CD4-positive, alpha-beta T cell (primary cell): ENCODE measurements at regions not wholly inside any gene's neighbourhood (a gene's known extent, or its start where the extent isn't known, plus 50 kb on each side); places are given as distances from the start of the nearest gene placed in this dataset.

Source experiments
- ATAC-seq: fragments of 200-7000 bp; cut with Tn5 transposase; one replicate; pipeline ENCODE4 v1.10.0; 2022; ENCODE audit warnings: mild to moderate bottlenecking; ENCODE audit not compliant: poor library complexity
- CTCF ChIA-PET: fragments of 350-600 bp; sonication (Branson Sonifier 250); formaldehyde crosslinking; loops from one replicate; lab custom pipeline; 2021; ENCODE audit warnings: antibody characterized with exemption, inconsistent platforms; lab: Charles Lee
- POLR2A ChIA-PET: fragments of 350-600 bp; sonication (Branson Sonifier 250); formaldehyde crosslinking; loops from one replicate; lab custom pipeline; 2021; ENCODE audit warnings: antibody characterized with exemption, inconsistent platforms; lab: Charles Lee
- DNase-seq, 14 experiments: peaks; one replicate each; pipeline ENCODE4 v3.0.0-alpha.2; 2013 to 2020; ENCODE audit warnings: mixed read lengths in 2 of 14
- H3K27ac ChIP-seq, 2 donors: one replicate each; pipeline versions ENCODE4 v1.5.1 to v1.7.0; 2013; ENCODE audit warnings: low read length in 2 of 2, low read depth in 1 of 2, mild to moderate bottlenecking in 1 of 2
- H3K27me3 ChIP-seq, 2 experiments: 1 replicate in 1 of 2; 2 replicates in 1 of 2; pipeline versions ENCODE4 v1.6.1 to v1.7.0; 2013; ENCODE audit warnings: low read length in 2 of 2, control low read depth in 1 of 2, mild to moderate bottlenecking in 1 of 2, moderate library complexity in 1 of 2; ENCODE audit not compliant: insufficient read depth in 2 of 2, control insufficient read depth in 1 of 2
- H3K36me3 ChIP-seq: one replicate; pipeline ENCODE4 v1.6.1; 2013; ENCODE audit warnings: low read length, control low read depth; ENCODE audit not compliant: insufficient read depth
- H3K4me1 ChIP-seq: one replicate; pipeline ENCODE4 v1.6.1; 2013; ENCODE audit warnings: low read length, control low read depth; ENCODE audit not compliant: insufficient read depth
- H3K4me3 ChIP-seq: one replicate; pipeline ENCODE4 v1.5.1; 2013; ENCODE audit warnings: mild to moderate bottlenecking, low read length, moderate library complexity
- H3K9me3 ChIP-seq, 2 experiments: 1 replicate in 1 of 2; 2 replicates in 1 of 2; pipeline versions ENCODE4 v1.6.1 to v1.7.0; 2013; ENCODE audit warnings: low read length in 2 of 2, mild to moderate bottlenecking in 2 of 2, control low read depth in 1 of 2, moderate library complexity in 1 of 2; ENCODE audit not compliant: control insufficient read depth in 1 of 2, insufficient read depth in 1 of 2
- H3K27ac Mint-ChIP-seq: one replicate; pipeline ENCODE4 v1.8.0; 2020; ENCODE audit warnings: mixed read lengths
- H3K27me3 Mint-ChIP-seq: one replicate; pipeline ENCODE4 v1.8.0; 2021; ENCODE audit warnings: mixed read lengths
- H3K36me3 Mint-ChIP-seq: one replicate; pipeline ENCODE4 v1.8.0; 2021; ENCODE audit warnings: low read depth, mixed read lengths
- H3K4me1 Mint-ChIP-seq: one replicate; pipeline ENCODE4 v1.8.0; 2021; ENCODE audit warnings: low read depth, mixed read lengths
- H3K4me3 Mint-ChIP-seq: one replicate; pipeline ENCODE4 v1.8.0; 2020; ENCODE audit warnings: mild to moderate bottlenecking, mixed read lengths
- H3K9me3 Mint-ChIP-seq: one replicate; pipeline ENCODE4 v1.8.0; 2020; ENCODE audit warnings: mixed read lengths
- CTCF ChIP-seq: fragments of 200-600 bp; IDR thresholded peaks from one replicate; pipeline ENCODE4 v1.8.0; 2022; ENCODE audit warnings: antibody characterized with exemption, mild to moderate bottlenecking
- intact Hi-C, 2 experiments: fragments of 100-400 bp; cut with DNase I in 1 of 2; cut with micrococcal nuclease in 1 of 2; formaldehyde crosslinking; loops; one replicate each; pipeline versions ENCODE4 v1.15.1 to v1.9.0; 2023 to 2025; cut with DNase I, micrococcal nuclease

- H3K4me1 Mint-ChIP-seq = no peaks in the 10 kb centered on the region
- no peak overlapping the region for H3K4me3 Mint-ChIP-seq
These were observed 90.8 kb downstream of the OLIG3 start for GRCh38 chr6:137403443-137403842.

GRCh38 chr6:137402143-137402680, 92.0 kb downstream of the OLIG3 start:
- no peaks in the 10 kb centered on the region for H3K27me3 ChIP-seq
- ChIA-PET CTCF (no interaction called here), POLR2A (interaction anchor here (0.7 kb wide), 1 partner anchor 287 kb away, joined by 3 read pairs; no protein-coding TSS in a partner anchor)
- H3K36me3 ChIP-seq = no peaks in the 10 kb centered on the region
- Mint-ChIP-seq H3K9me3 (peaks cover 3% of the 10 kb centered on the region), H3K4me3 (no peak overlapping the region), H3K36me3 (no peaks in the 10 kb centered on the region), H3K27ac (no peak overlapping the region), H3K27me3 (no peaks in the 10 kb centered on the region), H3K4me1 (no peaks in the 10 kb centered on the region)
- peaks cover 6% of the 10 kb centered on the region for H3K4me1 ChIP-seq
- intact Hi-C loops = no loop called here
- TF ChIP-seq CTCF = no peak
- peaks cover 0 to 2% of the 10 kb centered on the region in 2 experiments for H3K9me3 ChIP-seq
- DNase-seq (no peak), ATAC-seq (no peak)
- H3K4me3 ChIP-seq = no peak overlapping the region
- no peak overlapping the region for H3K27ac ChIP-seq

More at GRCh38 chr6:137403443-137403842, 90.8 kb downstream of the OLIG3 start:
- H3K36me3 ChIP-seq = no peaks in the 10 kb centered on the region
- no peak overlapping the region for H3K4me3 ChIP-seq
- intact Hi-C loops = no loop called here
- no peak overlapping the region for H3K27ac Mint-ChIP-seq
- H3K27me3 Mint-ChIP-seq = no peaks in the 10 kb centered on the region
- peaks cover 6% of the 10 kb centered on the region for H3K4me1 ChIP-seq
- no peaks in the 10 kb centered on the region for H3K27me3 ChIP-seq
- H3K27ac ChIP-seq = no peak overlapping the region
- peaks cover 0 to 4% of the 10 kb centered on the region in 2 experiments for H3K9me3 ChIP-seq
- no peak for ATAC-seq
- H3K9me3 Mint-ChIP-seq = peaks cover 7% of the 10 kb centered on the region
- no peak for TF ChIP-seq CTCF
- ChIA-PET CTCF (no interaction called here), POLR2A (no interaction called here)
- H3K36me3 Mint-ChIP-seq = no peaks in the 10 kb centered on the region
- DNase-seq = no peak

GRCh38 chr6:137401088-137401487, 93.1 kb downstream of the OLIG3 start:
- ATAC-seq = no peak

More at GRCh38 chr6:137401088-137401487, 93.1 kb downstream of the OLIG3 start:
- Mint-ChIP-seq H3K9me3 (no peaks in the 10 kb centered on the region), H3K27me3 (no peaks in the 10 kb centered on the region), H3K36me3 (no peaks in the 10 kb centered on the region), H3K4me3 (no peak overlapping the region), H3K4me1 (no peaks in the 10 kb centered on the region), H3K27ac (no peak overlapping the region)
- peaks cover 6% of the 10 kb centered on the region for H3K4me1 ChIP-seq
- intact Hi-C loops = no loop called here
- H3K36me3 ChIP-seq = no peaks in the 10 kb centered on the region
- H3K27me3 ChIP-seq = no peaks in the 10 kb centered on the region
- POLR2A ChIA-PET = no interaction called here
- H3K4me3 ChIP-seq = no peak overlapping the region
- H3K9me3 ChIP-seq = no peaks in the 10 kb centered on the region
- DNase-seq = no peak
- CTCF ChIA-PET = no interaction called here
- no peak overlapping the region for H3K27ac ChIP-seq
- TF ChIP-seq CTCF = no peak
